ENCODE measurements at regions not wholly inside any gene's neighbourhood (a gene's known extent, or its start where the extent isn't known, plus 50 kb on each side); places are given as distances from the start of the nearest gene placed in this dataset.
"Not testable (repeated sequence)": the region's sequence is repeated elsewhere in the genome, so short reads cannot be mapped to it uniquely, and the experiment has no call there.

DNA sequence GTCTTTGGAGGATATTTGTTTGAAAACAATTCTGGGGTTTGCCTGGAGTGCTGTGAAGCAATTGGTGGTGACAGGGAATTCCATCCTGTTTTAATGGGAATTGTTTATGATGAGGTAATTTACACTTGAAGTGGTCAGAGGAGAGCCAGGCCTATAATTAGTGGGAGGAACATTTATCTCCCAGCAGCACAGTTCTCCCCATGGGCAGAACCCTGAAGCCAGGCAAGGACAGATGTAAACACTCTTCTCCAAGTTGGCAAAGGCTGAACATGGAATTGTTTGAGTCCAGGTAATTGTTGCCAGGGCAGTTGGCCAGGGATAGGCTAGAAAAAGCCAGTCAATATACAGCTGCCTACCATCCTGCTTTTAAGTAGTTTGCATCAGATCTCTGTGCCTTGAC is 789.7 kb downstream of the FRK start:
- no peak for DNase-seq (ENCODE audit: low read depth)

- no peak for DNase-seq (ENCODE audit: low read depth)
Measured at GRCh38 chr6:115241373-115241772, 819.3 kb downstream of the FRK start.

GRCh38 chr6:115221198-115221597 is 839.5 kb downstream of the FRK start:
- DNase-seq (ENCODE audit: low read depth) = no peak

- DNase-seq (ENCODE audit: low read depth) = no peak
Measured at GRCh38 chr6:115220551-115221159, 840.0 kb downstream of the FRK start.

DNA sequence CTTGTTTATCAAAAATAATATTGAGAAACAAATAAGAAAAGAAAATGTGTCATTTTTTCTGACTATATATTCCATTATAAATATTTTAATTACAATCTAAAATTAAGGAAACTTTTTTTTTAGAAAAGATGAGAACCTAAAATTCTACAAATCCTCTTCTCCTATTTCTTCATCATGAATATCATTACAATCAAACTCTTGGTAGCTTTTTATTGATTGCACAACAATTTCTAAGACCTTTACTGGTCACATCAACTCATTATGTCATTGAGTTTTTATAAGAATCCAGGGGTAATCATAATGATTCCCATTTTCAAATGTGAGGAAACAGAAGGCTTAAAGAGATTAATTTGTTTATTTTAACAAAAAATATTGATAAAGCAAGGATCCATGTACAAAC is 841.0 kb downstream of the FRK start:
- no peak for DNase-seq (ENCODE audit: low read depth)

- no peak for DNase-seq (ENCODE audit: low read depth)
Measured at GRCh38 chr6:115216835-115217234, 843.9 kb downstream of the FRK start.

DNA sequence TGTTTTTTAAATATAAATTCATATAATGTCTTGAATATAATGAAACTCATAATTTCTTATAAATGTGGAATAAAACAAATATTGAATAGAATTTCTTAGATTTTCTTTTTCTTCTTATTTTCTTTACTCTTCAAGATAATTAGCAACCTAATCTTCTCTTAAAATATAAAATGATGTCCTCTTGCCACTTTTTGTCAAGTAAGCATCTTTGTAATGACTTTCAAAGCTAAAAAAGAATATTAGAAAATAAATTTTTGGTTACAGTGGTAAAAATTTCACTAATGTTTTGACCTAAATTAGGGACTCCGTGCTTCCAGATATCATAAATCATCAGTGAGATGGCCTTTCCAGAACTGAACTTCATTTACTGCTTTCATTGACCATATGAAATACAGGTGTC is 846.4 kb downstream of the FRK start:
- no peak for DNase-seq (ENCODE audit: low read depth)

GRCh38 chr6:115203381-115203780 is 857.3 kb downstream of the FRK start:
- DNase-seq (ENCODE audit: low read depth) = no peak

GRCh38 chr6:115194981-115195638 is 852.3 kb upstream of the HS3ST5 start:
- no peak for DNase-seq (ENCODE audit: low read depth)

GRCh38 chr6:115191989-115192388 is 849.2 kb upstream of the HS3ST5 start:
- no peak for DNase-seq (ENCODE audit: low read depth)

GRCh38 chr6:115190534-115190933 is 847.7 kb upstream of the HS3ST5 start:
- DNase-seq (ENCODE audit: low read depth) = no peak

DNA sequence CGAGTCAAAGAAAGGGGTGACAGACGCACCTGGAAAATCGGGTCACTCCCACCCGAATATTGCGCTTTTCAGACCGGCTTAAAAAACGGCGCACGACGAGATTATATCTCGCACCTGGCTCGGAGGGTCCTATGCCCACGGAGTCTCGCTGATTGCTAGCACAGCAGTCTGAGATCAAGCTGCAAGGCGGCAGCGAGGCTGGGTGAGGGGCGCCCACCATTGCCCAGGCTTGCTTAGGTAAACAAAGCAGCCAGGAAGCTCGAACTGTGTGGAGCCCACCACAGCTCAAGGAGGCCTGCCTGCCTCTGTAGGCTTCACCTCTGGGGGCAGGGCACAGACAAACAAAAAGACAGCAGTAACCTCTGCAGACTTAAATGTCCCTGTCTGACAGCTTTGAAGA is 832.6 kb upstream of the HS3ST5 start:
- DNase-seq (ENCODE audit: low read depth) = not testable (repeated sequence)

DNA sequence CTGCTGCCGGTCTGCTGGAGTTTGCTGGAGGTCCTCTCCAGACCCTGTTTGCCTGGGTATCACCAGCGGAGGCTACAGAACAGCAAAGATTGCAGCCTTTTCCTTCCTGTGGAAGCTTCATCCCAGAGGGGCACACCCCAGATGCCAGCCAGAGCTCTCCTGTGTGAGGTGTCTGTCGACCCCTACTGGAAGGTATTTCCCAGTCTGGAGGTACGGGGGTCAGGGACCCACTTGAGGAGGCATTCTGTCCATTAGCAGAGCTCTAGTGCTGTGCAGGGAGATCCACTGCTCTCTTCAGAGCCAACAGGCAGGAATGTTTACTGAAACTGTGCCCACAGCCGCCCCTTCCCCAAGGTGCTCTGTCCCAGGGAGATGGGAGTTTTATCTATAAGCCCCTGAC is 823.1 kb upstream of the HS3ST5 start:
- not testable (repeated sequence) for DNase-seq (ENCODE audit: low read depth)

DNA sequence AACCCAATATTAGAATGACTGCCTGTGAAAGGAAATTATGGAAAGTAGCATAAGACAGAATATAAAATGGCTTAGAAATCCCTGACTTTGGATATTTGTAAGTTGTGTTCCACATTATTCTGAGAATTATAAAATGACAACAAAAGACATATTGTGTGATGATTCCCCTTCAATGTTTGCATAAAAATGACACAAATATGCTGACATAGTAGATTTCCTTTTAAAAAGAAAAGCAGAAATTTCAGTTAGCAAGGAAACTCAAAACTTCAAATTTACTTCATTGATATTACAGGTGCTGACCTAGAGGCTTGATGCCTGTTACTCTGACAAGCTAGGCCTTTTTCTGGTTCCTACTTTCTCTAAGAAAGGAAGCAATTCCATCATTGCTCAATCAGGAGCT is 816.9 kb upstream of the HS3ST5 start:
- no peak for DNase-seq (ENCODE audit: low read depth)

DNA sequence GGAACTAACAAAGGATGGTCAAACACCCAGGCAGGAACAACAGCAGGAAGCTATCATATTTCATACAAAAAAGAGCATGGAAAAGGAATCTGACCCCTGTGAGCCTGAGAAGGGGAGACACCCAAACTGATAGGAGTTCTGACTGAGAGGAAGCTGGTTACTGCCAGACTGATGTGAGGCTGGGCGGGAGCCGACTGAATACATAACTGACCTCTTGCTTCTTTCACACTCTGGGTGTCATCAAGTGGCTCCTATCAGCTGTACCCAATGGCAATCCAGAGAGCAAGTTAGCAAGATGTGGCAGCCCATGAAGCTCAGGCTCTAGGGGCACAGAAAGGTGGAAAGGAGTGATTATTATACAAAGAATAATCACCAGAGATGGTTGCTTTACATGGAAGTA is 795.1 kb upstream of the HS3ST5 start:
- no peak for DNase-seq (ENCODE audit: low read depth)

- DNase-seq (ENCODE audit: low read depth) = no peak
Measured at GRCh38 chr6:115133790-115134189, 791.0 kb upstream of the HS3ST5 start.

DNA sequence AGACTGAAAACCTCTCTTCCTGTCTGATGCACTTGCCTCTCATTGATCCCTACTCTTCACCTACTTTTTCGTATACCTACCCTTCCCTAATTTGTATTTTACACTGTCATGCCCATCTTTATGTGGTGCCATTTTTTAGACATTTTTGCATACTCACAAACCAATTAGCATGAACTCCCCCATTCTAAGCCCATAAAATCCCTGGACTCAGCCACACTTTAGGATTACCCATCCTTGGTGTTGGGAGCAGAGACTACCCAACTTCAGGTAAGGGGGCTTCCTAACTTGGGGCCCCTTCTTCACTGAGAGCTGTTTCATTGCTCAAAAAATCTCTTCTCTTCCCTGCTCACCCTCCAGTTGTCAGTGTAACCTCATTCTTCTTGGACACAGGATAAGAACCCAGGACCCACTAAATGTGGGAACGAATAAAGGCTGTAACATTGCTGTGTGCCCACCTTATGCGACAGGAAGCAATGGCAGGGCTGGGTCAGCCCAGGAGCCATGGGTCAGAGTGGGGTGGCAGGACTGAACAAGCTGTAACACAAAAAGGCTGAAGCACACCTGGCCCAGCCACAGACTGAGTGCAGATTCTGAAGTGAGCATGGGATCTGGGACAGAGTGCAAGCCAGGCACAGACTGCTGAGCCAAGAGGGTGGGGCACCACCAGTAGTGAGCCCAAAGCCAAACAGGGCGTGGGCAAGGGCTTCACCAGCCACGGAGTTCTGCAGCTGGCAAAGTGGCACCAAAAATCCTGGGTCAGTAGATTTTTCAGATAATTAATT is 789.1 kb upstream of the HS3ST5 start:
- DNase-seq (ENCODE audit: low read depth) = no peak

DNA sequence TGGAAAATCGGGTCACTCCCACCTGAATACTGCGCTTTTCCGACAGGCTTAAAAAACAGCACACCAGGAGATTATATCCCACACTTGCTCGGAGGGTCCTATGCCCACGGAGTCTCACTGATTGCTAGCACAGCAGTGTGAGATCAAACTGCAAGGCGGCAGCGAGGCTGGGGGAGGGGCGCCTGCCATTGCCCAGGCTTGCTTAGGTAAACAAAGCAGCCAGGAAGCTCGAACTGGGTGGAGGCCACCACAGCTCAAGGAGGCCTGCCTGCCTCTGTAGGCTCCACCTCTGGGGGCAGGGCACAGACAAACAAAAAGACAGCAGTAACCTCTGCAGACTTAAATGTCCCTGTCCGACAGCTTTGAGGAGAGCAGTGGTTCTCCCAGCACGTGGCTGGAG is 778.7 kb upstream of the HS3ST5 start:
- DNase-seq (ENCODE audit: low read depth) = not testable (repeated sequence)

GRCh38 chr6:115120391-115120790 is 777.6 kb upstream of the HS3ST5 start:
- DNase-seq (ENCODE audit: low read depth) = no peak

GRCh38 chr6:115091461-115091860 is 748.6 kb upstream of the HS3ST5 start:
- peak; percentile 4 for DNase-seq (ENCODE audit: low read depth)

DNA sequence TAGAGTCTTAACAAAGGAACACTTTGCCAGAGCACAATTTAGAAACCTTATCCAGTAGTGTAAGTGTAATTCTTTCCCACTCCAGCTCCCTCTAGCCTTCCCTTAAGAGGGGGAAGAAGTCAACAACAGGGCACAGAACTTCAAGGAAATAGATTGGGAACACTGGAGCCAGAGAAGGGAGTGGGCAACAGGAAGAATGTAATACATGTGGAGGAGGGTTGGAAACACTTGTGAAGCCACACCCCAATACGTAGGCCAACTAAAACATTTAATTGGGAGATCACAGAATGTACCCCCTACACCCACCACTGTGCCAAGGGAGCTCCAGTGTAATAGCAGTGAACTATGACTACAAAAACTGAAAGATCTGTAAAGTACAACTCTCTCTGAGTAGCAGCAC is 735.7 kb upstream of the HS3ST5 start:
- no peak for DNase-seq (ENCODE audit: low read depth)

GRCh38 chr6:115071962-115072361 is 729.1 kb upstream of the HS3ST5 start:
- DNase-seq (ENCODE audit: low read depth) = no peak

- no peak for DNase-seq (ENCODE audit: low read depth)
Measured at GRCh38 chr6:115067690-115068447, 725.0 kb upstream of the HS3ST5 start.

Data from HS-27A (cell line).